AG09319 (cell line): ENCODE measurements at regions not wholly inside any gene's neighbourhood (a gene's known extent, or its start where the extent isn't known, plus 50 kb on each side); places are given as distances from the start of the nearest gene placed in this dataset.

Experiments used
- DNase-seq: peaks from one replicate; pipeline ENCODE4 v3.0.0-alpha.2; 2010; ENCODE audit warnings: low read depth; ENCODE audit errors: extremely low read depth
- CTCF ChIP-seq: IDR thresholded peaks from 2 replicates; pipeline ENCODE4 v1.5.1; 2011; ENCODE audit warnings: low read depth, mild to moderate bottlenecking, inconsistent platforms, low read length, moderate library complexity

DNA sequence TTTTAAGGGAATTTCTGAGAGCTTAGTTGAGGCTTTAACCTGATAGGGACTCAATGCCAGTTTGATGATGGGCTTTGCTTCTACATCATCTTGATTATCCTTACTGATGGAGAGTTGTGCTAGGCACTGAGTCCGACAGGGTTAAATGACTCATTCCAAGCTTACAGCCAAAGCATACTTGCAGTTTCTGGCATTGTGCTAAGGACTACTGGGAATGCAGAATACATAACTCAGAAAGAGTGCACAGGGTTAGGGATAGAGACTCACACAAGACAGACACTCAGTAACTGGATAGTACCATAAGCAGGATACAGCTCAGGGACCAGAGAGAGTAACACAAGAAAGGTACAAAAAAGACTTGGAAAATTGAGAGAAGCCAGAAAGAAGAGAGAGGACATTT is 94.1 kb upstream of the SLC14A2 start:
- DNase-seq, result no peak
- TF ChIP-seq CTCF, result no peak

GRCh38 chr18:45521777-45522176 is 93.5 kb upstream of the SLC14A2 start:
- no peak for TF ChIP-seq CTCF

GRCh38 chr18:45522371-45522770 is 92.9 kb upstream of the SLC14A2 start:
- DNase-seq, result no peak
- TF ChIP-seq CTCF, result no peak

More at GRCh38 chr18:45521777-45522176, 93.5 kb upstream of the SLC14A2 start:
- DNase-seq, result no peak

DNA sequence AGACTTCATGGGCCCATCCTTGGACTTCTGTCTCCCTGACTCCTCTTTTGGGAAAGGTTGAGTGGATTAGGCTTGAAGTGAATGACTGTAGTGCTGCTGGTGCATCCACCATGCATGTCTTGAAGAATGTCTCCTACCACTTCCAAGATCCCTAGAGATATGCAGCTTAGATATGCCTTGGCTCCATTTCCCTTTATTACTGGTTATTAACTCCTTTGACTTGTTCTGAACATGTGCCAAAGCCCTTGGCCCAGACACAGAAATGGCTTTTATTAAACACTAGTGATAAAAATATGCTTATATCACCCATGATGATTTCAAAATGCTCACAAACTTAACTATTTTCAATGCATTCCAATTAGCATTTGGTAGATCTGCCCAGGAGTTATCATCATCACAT is 90.0 kb upstream of the SLC14A2 start:
- no peak for DNase-seq
- TF ChIP-seq CTCF, result no peak

- no peak for DNase-seq
- peak; percentile 22 for TF ChIP-seq CTCF
Observed at GRCh38 chr18:45526114-45526841, 89.0 kb upstream of the SLC14A2 start.

GRCh38 chr18:45527891-45528290 is 87.4 kb upstream of the SLC14A2 start:
- DNase-seq, result no peak
- TF ChIP-seq CTCF, result no peak

DNA sequence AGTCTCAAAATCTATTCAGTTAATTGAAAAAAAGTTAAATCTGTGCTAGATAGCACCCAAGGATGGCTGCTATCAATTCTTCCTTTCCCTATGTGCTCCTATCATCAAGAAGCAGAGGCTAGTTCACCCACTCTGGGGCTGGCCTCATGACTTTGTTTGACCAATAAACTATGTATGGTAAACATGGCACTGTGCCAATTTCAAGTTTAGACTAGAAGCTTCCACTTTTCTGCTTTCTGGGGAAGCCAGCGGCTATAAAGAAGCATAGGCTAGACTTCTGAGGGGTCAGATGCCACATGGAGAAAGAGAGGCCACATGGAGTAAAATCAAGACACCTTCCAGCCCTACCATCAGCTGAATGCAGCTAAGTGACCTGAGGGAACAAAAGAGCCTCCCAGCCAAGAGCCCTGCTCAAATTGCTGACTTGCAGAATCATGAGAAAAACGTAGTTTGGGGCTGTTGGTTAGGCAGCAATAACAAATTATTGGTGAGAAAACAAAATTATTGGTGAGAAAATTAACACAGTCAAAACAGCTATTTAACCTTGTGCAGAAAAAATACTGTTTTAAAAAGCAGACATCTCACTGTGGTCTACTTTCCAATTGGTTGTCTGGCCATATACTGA is 86.5 kb upstream of the SLC14A2 start:
- DNase-seq, result no peak
- no peak for TF ChIP-seq CTCF
